H1 (cell line): ENCODE measurements at regions not wholly inside any gene's neighbourhood (a gene's known extent, or its start where the extent isn't known, plus 50 kb on each side); places are given as distances from the start of the nearest gene placed in this dataset.

Experiments
- CHD2 ChIP-seq: IDR thresholded peaks from 2 replicates; pipeline ENCODE4 v1.6.1; 2012; ENCODE audit warnings: low read length, improper control_type of control experiment
- CHD7 ChIP-seq: fragments of 300-600 bp; sonication (generic); IDR thresholded peaks from 2 replicates; pipeline ENCODE4 v1.7.1; 2012; ENCODE audit warnings: low read length, moderate library complexity, mild to moderate bottlenecking, inconsistent platforms; ENCODE audit not compliant: insufficient replicate concordance
- EP300 ChIP-seq, 2 experiments: IDR thresholded peaks; 1 replicate in 1 of 2; 2 replicates in 1 of 2; pipeline ENCODE4 v1.6.1; 2011 to 2012; ENCODE audit warnings: low read depth in 2 of 2, low read length in 2 of 2, mild to moderate bottlenecking in 2 of 2, borderline replicate concordance in 1 of 2, inconsistent platforms in 1 of 2, moderate library complexity in 1 of 2
- EZH2 ChIP-seq: fragments of 200-600 bp; sonication (generic); IDR thresholded peaks from 2 replicates; pipeline ENCODE4 v1.7.1; 2012; ENCODE audit warnings: low read depth, mild to moderate bottlenecking, moderate library complexity, low read length, inconsistent platforms; ENCODE audit not compliant: severe bottlenecking
- GTF2F1 ChIP-seq: IDR thresholded peaks from 2 replicates; pipeline ENCODE4 v1.6.1; 2012; ENCODE audit warnings: low read depth, low read length, improper control_type of control experiment, borderline replicate concordance
- POU5F1 ChIP-seq: IDR thresholded peaks from 2 replicates; pipeline ENCODE4 v1.6.1; 2011; ENCODE audit warnings: low read depth, mild to moderate bottlenecking, low read length, moderate library complexity
- SRF ChIP-seq: IDR thresholded peaks from 2 replicates; pipeline ENCODE4 v1.6.1; 2011; ENCODE audit warnings: mild to moderate bottlenecking, low read depth, low read length, moderate library complexity

- TF ChIP-seq CHD7 (no peak), EZH2 (no peak), POU5F1 (no peak), EP300 (IDR thresholded peaks at IDR 0.05; ENCODE audit: borderline replicate concordance in 1 of 2, low read depth in 2 of 2, low read length in 2 of 2) (no peak), GTF2F1 (no peak), CHD2 (no peak), SRF (no peak)
Measured at GRCh38 chr1:212158912-212159796, 123.6 kb downstream of the DTL start (continued).
